Sigmoid colon (tissue), 6 donors: ENCODE measurements at regions not wholly inside any gene's neighbourhood (a gene's known extent, or its start where the extent isn't known, plus 50 kb on each side); places are given as distances from the start of the nearest gene placed in this dataset.

Experiments used
- DNase-seq: peaks from one replicate; pipeline ENCODE4 v3.0.0-alpha.2; 2019
- H3K27ac ChIP-seq, 4 donors: fragments of 200-600 bp; sonication (generic); one replicate each; pipeline ENCODE4 v1.5.1; 2016 to 2019; ENCODE audit warnings: mild to moderate bottlenecking in 1 of 4
- H3K27me3 ChIP-seq, 3 donors: fragments of 200-600 bp; sonication (generic); one replicate each; pipeline ENCODE4 v1.5.1; 2019; ENCODE audit warnings: mild to moderate bottlenecking in 1 of 3
- H3K36me3 ChIP-seq, 4 donors: fragments of 200-600 bp; sonication (generic); one replicate each; pipeline ENCODE4 v1.5.1; 2016 to 2019
- H3K4me1 ChIP-seq, 4 donors: fragments of 200-600 bp; sonication (generic); one replicate each; pipeline ENCODE4 v1.5.1; 2017 to 2019
- H3K4me3 ChIP-seq, 4 donors: fragments of 200-600 bp; sonication (generic); one replicate each; pipeline ENCODE4 v1.5.1; 2017 to 2019; ENCODE audit warnings: mild to moderate bottlenecking in 2 of 4, moderate library complexity in 1 of 4
- H3K9me3 ChIP-seq, 4 donors: fragments of 200-600 bp in 3 of 4; sonication (generic) in 3 of 4; one replicate each; pipeline versions ENCODE4 v1.5.1 to v1.6.1; 2013 to 2019
- CTCF ChIP-seq, 4 experiments: fragments of 450-650 bp in 3 of 4; fragments of 200-600 bp in 1 of 4; IDR thresholded peaks; one replicate each; pipeline ENCODE4 v1.5.1; 2016 to 2019; ENCODE audit warnings: antibody characterized with exemption in 4 of 4, mild to moderate bottlenecking in 3 of 4, moderate library complexity in 2 of 4
- EP300 ChIP-seq, 4 donors: sonication (generic); formaldehyde crosslinking; IDR thresholded peaks; one replicate each; pipeline ENCODE4 v1.6.1; 2017; ENCODE audit warnings: antibody characterized with exemption in 4 of 4
- POLR2A ChIP-seq, 2 donors: fragments of 450-650 bp; IDR thresholded peaks; one replicate each; pipeline ENCODE4 v1.6.1; 2016; ENCODE audit warnings: antibody characterized with exemption in 2 of 2, mild to moderate bottlenecking in 2 of 2, moderate library complexity in 2 of 2
- POLR2AphosphoS5 ChIP-seq, 4 donors: sonication (generic); formaldehyde crosslinking; IDR thresholded peaks; one replicate each; pipeline ENCODE4 v1.6.1; 2017; ENCODE audit warnings: antibody characterized with exemption in 4 of 4
- WGBS, 2 donors: extraction: QIAGEN DNeasy Blood & Tissue Kit; methylation state at CpG; one replicate each; pipeline ENCODE4 v1.1.7; 2013; 5-methylcytosine and 5-hydroxymethylcytosine counted together
- intact Hi-C: fragments of 100-400 bp; cut with DNase I; formaldehyde crosslinking; loops from one replicate; pipeline ENCODE4 v1.15.1; 2023
- donor health status: healthy with polysubstance abuse.
- donor health status: healthy.

- Histone ChIP-seq H3K36me3 (no peaks in the 10 kb centered on the region), H3K4me3 (no peak overlapping the region), H3K27ac (no peak overlapping the region), H3K9me3 (no peaks in the 10 kb centered on the region), H3K27me3 (no peaks in the 10 kb centered on the region), H3K4me1 (no peaks in the 10 kb centered on the region)
- no peak for TF ChIP-seq POLR2AphosphoS5 (IDR thresholded peaks at IDR 0.05)
- TF ChIP-seq CTCF (IDR thresholded peaks at IDR 0.05): no peak
- TF ChIP-seq POLR2A (IDR thresholded peaks at IDR 0.05): no peak
- no peak for TF ChIP-seq EP300 (IDR thresholded peaks at IDR 0.05)
- intact Hi-C loops: no loop called here
- DNase-seq: no peak
- WGBS, 2 donors: 76 to 88% methylated on average over 3 of the region's 3 CpGs
Measured at GRCh38 chr12:98194591-98194990, 320.8 kb upstream of the TMPO start.

GRCh38 chr12:98198261-98198982, 317.0 kb upstream of the TMPO start:
- no peak overlapping the region for H3K27ac ChIP-seq
- H3K27me3 ChIP-seq: no peaks in the 10 kb centered on the region
- H3K36me3 ChIP-seq: no peaks in the 10 kb centered on the region
- no peak for TF ChIP-seq POLR2A (IDR thresholded peaks at IDR 0.05)
- H3K9me3 ChIP-seq: peaks cover 0 to under 1% (median under 1%) of the 10 kb centered on the region in 4 donors
- no peaks in the 10 kb centered on the region for H3K4me1 ChIP-seq
- no peak overlapping the region for H3K4me3 ChIP-seq
- intact Hi-C loops: no loop called here
- 71 to 72% methylated on average over 4 of the region's 4 CpGs for WGBS, 2 donors
- no peak for DNase-seq

GRCh38 chr12:98208816-98209215, 306.6 kb upstream of the TMPO start:
- no peak overlapping the region for H3K4me3 ChIP-seq
- H3K27me3 ChIP-seq: no peaks in the 10 kb centered on the region
- peaks cover 0 to 3% (median 0%) of the 10 kb centered on the region in 4 donors for H3K9me3 ChIP-seq
- TF ChIP-seq EP300 (IDR thresholded peaks at IDR 0.05) (no peak), POLR2AphosphoS5 (IDR thresholded peaks at IDR 0.05) (no peak), POLR2A (IDR thresholded peaks at IDR 0.05) (no peak), CTCF (IDR thresholded peaks at IDR 0.05) (no peak)
- intact Hi-C loops: no loop called here
- WGBS, 2 donors: 81 to 84% methylated on average over 7 of the region's 7 CpGs
- H3K36me3 ChIP-seq: no peaks in the 10 kb centered on the region
- DNase-seq: no peak
- H3K4me1 ChIP-seq: no peaks in the 10 kb centered on the region
- H3K27ac ChIP-seq: no peak overlapping the region

GRCh38 chr12:98211909-98212695, 303.3 kb upstream of the TMPO start:
- H3K36me3 ChIP-seq: no peaks in the 10 kb centered on the region
- no peak for DNase-seq
- H3K27me3 ChIP-seq: no peaks in the 10 kb centered on the region
- no peak overlapping the region for H3K27ac ChIP-seq
- WGBS, 2 donors: 42 to 79% methylated on average over 8 of the region's 8 CpGs
- TF ChIP-seq CTCF (IDR thresholded peaks at IDR 0.05) (no peak), POLR2AphosphoS5 (IDR thresholded peaks at IDR 0.05) (no peak), POLR2A (IDR thresholded peaks at IDR 0.05) (no peak), EP300 (IDR thresholded peaks at IDR 0.05) (no peak)
- H3K9me3 ChIP-seq: no peaks in the 10 kb centered on the region
- H3K4me3 ChIP-seq: no peak overlapping the region
- intact Hi-C loops: no loop called here
- no peaks in the 10 kb centered on the region for H3K4me1 ChIP-seq

GRCh38 chr12:98213556-98213955, 301.8 kb upstream of the TMPO start:
- TF ChIP-seq CTCF (IDR thresholded peaks at IDR 0.05) (no peak), POLR2AphosphoS5 (IDR thresholded peaks at IDR 0.05) (no peak), EP300 (IDR thresholded peaks at IDR 0.05) (no peak), POLR2A (IDR thresholded peaks at IDR 0.05) (no peak)
- Histone ChIP-seq H3K36me3 (no peaks in the 10 kb centered on the region), H3K4me1 (no peaks in the 10 kb centered on the region), H3K27me3 (no peaks in the 10 kb centered on the region), H3K4me3 (no peak overlapping the region), H3K9me3 (no peaks in the 10 kb centered on the region), H3K27ac (no peak overlapping the region)
- intact Hi-C loops: no loop called here
- DNase-seq: no peak
- 43 to 53% methylated on average over 6 of the region's 6 CpGs for WGBS, 2 donors
